ENCODE measurements at regions not wholly inside any gene's neighbourhood (a gene's known extent, or its start where the extent isn't known, plus 50 kb on each side); places are given as distances from the start of the nearest gene placed in this dataset.

DNA sequence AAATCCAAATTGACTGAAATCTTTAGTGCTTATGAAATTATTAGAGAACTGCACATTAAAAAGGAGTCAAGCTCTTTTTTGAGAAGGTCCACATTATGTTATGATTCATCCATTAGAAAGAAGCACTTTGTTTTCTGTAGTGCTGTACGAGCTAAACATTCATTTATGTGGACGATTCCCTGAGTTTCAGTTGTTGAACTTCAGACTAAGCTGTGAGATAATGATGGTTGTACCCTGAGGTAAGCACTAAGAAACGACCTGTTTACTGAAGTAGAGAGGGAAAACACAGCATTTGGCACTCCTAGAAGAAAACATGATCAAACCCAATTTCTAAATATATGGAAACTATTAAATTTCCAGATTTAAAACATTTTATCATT is 67.3 kb upstream of the ATP2B1 start:
- no peak for DNase-seq (ENCODE audit: low read depth)
- H3K4me3 ChIP-seq (ENCODE audit: low read length): no peak overlapping the region
- TF ChIP-seq, protein P1, sequence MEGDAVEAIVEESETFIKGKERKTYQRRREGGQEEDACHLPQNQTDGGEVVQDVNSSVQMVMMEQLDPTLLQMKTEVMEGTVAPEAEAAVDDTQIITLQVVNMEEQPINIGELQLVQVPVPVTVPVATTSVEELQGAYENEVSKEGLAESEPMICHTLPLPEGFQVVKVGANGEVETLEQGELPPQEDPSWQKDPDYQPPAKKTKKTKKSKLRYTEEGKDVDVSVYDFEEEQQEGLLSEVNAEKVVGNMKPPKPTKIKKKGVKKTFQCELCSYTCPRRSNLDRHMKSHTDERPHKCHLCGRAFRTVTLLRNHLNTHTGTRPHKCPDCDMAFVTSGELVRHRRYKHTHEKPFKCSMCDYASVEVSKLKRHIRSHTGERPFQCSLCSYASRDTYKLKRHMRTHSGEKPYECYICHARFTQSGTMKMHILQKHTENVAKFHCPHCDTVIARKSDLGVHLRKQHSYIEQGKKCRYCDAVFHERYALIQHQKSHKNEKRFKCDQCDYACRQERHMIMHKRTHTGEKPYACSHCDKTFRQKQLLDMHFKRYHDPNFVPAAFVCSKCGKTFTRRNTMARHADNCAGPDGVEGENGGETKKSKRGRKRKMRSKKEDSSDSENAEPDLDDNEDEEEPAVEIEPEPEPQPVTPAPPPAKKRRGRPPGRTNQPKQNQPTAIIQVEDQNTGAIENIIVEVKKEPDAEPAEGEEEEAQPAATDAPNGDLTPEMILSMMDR (IDR thresholded peaks at IDR 0.05; ENCODE audit: insufficient read depth, low read depth, low read length, missing control alignments): no peak

DNA sequence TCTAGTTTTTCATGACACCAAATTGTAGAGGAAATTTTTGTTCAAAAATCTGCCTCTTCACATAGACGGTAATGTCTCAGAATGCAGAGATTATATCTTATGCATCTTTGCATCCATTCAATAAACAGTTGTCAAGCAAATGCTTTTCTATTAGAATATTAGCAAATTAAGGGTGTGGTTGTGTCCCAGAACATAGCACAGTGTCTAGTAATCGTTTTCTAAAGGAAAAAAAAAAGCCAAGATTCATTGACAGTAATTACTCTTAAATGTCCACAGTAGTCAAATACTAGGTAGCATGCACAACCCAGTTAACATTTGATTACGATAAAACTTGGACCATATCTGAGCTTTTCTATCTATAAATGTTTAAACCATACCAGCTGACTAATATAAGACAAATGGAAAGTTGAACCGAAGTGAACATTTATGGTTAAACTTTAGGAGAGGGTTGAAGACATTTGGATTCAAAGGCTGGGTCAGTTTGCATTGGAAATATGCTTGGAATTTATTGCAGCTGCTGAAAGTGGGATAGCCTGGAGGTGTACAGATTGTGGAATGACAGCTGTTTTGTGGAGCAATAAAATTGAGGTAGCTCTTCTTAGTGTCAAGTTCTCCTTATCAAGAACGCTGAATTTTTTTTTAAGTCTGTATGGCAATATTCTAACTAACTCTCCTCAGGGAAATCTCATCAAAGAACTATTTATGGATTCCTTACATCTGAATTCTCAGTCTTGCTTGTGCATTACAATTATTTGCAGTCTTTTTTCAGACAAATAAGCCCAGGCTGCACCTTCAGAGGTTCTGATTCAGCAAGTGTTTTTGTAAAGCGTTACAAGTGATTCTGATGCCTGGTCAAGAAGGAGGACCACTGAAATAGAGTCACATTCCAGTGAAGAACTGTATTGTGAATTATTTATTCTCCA is 66.7 kb upstream of the ATP2B1 start:
- H3K4me3 ChIP-seq (ENCODE audit: low read length): no peak overlapping the region
- TF ChIP-seq, protein P1 (IDR thresholded peaks at IDR 0.05; ENCODE audit: insufficient read depth, low read depth, low read length, missing control alignments): no peak
- DNase-seq (ENCODE audit: low read depth): no peak

DNA sequence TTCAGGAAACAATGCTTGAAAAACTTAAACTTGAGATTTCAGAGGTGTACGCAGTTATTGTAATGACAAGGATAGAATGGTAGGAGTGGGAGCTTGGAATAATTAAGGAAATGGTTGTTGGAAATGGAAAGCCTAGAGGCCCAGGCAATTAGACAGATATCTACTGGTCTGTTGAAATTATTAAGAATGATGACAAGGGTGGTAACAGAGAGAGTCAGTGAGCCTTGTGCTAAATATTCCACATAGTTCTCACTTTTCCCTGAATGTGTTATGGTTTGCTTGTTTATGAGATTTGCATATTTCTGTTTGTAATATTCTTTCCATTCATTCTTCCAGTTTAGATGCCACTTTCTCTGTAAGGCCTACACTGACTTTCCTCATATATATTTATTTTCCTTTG is 66.0 kb upstream of the ATP2B1 start:
- DNase-seq (ENCODE audit: low read depth): no peak
- H3K4me3 ChIP-seq (ENCODE audit: low read length): no peak overlapping the region
- TF ChIP-seq, protein P1 (IDR thresholded peaks at IDR 0.05; ENCODE audit: insufficient read depth, low read depth, low read length, missing control alignments): no peak

DNA sequence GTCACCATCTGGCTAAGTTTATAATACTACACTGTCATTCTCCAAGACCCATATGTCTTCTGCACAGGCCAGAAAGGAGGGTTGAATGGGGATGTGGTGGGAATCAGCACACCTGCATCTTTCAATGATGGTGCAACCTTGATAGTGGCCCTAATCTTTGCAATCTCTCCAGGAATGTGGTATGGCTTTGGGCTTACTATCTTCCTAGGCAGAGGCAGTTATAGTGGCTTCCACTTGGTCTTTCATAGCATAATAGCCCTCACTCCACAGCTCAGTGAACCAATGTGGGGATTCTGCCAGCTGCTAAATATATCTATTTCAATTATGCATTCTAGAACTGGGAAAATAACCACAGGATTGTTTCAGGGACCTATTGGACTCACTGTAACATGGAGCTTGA is 61.8 kb upstream of the ATP2B1 start:
- no peak for DNase-seq (ENCODE audit: low read depth)
- TF ChIP-seq, protein P1 (IDR thresholded peaks at IDR 0.05; ENCODE audit: insufficient read depth, low read depth, low read length, missing control alignments): no peak
- H3K4me3 ChIP-seq (ENCODE audit: low read length): no peak overlapping the region

DNA sequence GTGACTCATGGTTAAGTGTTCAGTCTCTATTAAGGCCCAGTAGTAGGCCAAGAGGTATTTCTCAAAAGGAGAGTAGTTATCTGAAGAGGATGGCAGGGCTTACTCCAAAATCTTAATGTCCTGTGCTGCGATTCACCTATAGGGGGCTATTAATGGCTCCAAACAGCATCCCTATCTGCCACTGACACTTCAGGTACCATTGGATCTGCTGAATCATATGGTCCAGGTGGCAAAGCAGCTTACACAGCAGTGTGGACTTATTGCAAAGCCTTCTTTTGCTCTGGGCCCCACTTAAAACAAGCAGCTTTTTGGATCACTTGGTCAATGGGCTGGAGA is 60.8 kb upstream of the ATP2B1 start:
- DNase-seq (ENCODE audit: low read depth): no peak
- H3K4me3 ChIP-seq (ENCODE audit: low read length): no peak overlapping the region
- TF ChIP-seq, protein P1 (IDR thresholded peaks at IDR 0.05; ENCODE audit: insufficient read depth, low read depth, low read length, missing control alignments): no peak

DNA sequence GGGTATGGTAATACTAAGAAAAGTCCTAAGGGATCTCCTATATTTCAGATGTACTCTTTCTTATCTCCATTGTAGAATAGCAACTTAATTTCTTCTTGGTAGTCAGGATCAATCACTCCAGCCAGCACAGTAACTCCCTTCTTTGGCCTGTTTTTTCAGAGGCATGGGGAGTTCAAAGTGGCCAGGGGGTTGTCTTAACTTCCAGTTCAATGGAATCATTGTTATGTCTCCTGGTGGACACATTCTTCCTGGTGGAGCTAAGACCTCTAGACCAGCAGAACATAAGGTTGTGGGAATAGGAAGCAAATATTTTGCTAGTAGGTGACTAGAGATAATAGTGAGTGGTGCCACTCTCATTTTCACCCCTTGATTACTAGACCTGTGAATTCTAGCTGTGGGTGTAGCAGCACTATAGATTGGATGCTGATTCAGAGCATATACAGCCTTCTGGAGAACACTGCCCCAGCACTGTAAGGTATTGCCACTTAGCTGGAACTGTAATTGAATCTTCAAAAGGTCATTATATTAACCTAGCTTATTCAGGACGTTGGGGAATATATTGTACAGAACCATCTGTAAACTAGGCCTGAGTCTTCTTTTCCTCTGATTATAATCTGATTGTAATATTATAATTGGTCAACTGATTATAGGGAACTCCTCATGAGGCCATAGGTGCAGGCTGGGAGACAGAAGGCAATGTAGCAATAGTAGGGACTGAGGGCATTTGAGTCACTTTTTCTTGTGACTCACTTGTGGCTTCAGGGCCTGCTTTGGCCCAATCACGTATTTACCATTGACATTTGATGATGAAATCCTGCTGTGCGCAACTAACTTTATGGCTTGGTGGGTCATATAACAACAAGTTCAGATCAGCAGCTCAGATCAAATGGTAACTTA is 60.2 kb upstream of the ATP2B1 start:
- no peak overlapping the region for H3K4me3 ChIP-seq (ENCODE audit: low read length)
- TF ChIP-seq, protein P1 (IDR thresholded peaks at IDR 0.05; ENCODE audit: insufficient read depth, low read depth, low read length, missing control alignments): no peak
- DNase-seq (ENCODE audit: low read depth): peak; percentile 99
